PFSK-1 (cell line): ENCODE measurements at regions not wholly inside any gene's neighbourhood (a gene's known extent, or its start where the extent isn't known, plus 50 kb on each side); places are given as distances from the start of the nearest gene placed in this dataset.

Experiments
- FOXP2 ChIP-seq: optimal IDR thresholded peaks from 2 replicates; pipeline ENCODE3; 2011; ENCODE audit warnings: borderline replicate concordance, control low read depth, inconsistent platforms; ENCODE audit not compliant: insufficient read depth; ENCODE audit errors: extremely low read length, extremely low read depth
- POLR2AphosphoS5 ChIP-seq: IDR thresholded peaks from 2 replicates; pipeline ENCODE4 v1.6.1; 2012; ENCODE audit warnings: low read depth, mild to moderate bottlenecking, control low read depth, low read length, moderate library complexity
- REST ChIP-seq, 2 experiments: IDR thresholded peaks; 2 replicates each; pipeline versions ENCODE4 v1.6.1 to v1.8.0; 2011 to 2012; ENCODE audit warnings: low read depth in 2 of 2, low read length in 2 of 2, control low read depth in 1 of 2, inconsistent platforms in 1 of 2, mild to moderate bottlenecking in 1 of 2, moderate library complexity in 1 of 2; ENCODE audit not compliant: insufficient read depth in 1 of 2
- SIN3A ChIP-seq: IDR thresholded peaks from 2 replicates; pipeline ENCODE4 v1.6.1; 2012; ENCODE audit warnings: mild to moderate bottlenecking, low read length, moderate library complexity, borderline replicate concordance; ENCODE audit not compliant: insufficient read depth
- TAF1 ChIP-seq: IDR thresholded peaks from 2 replicates; pipeline ENCODE4 v1.6.1; 2012; ENCODE audit warnings: low read length, control low read depth, borderline replicate concordance; ENCODE audit not compliant: insufficient read depth

GRCh38 chr4:58749206-58749605 is 1639.0 kb upstream of the IGFBP7 start:
- TF ChIP-seq TAF1 (no peak), SIN3A (no peak)

- TF ChIP-seq TAF1 (no peak), SIN3A (no peak), REST (IDR thresholded peaks at IDR 0.05; ENCODE audit: insufficient read depth in 1 of 2, low read depth in 2 of 2, low read length in 2 of 2) (no peak), POLR2AphosphoS5 (no peak), FOXP2 (no peak)
Measured at GRCh38 chr4:58740897-58741296, 1630.7 kb upstream of the IGFBP7 start.

- TF ChIP-seq POLR2AphosphoS5 (no peak), SIN3A (no peak), FOXP2 (no peak), TAF1 (no peak), REST (IDR thresholded peaks at IDR 0.05; ENCODE audit: insufficient read depth in 1 of 2, low read depth in 2 of 2, low read length in 2 of 2) (no peak)
Measured at GRCh38 chr4:58739275-58739674, 1629.1 kb upstream of the IGFBP7 start.

- TF ChIP-seq FOXP2: no peak
- no peak for TF ChIP-seq REST (IDR thresholded peaks at IDR 0.05; ENCODE audit: insufficient read depth in 1 of 2, low read depth in 2 of 2, low read length in 2 of 2)
- TF ChIP-seq TAF1: no peak
- no peak for TF ChIP-seq SIN3A
- no peak for TF ChIP-seq POLR2AphosphoS5
Measured at GRCh38 chr4:58738375-58738774, 1628.2 kb upstream of the IGFBP7 start.

GRCh38 chr4:58734030-58734674 is 1624.0 kb upstream of the IGFBP7 start:
- TF ChIP-seq FOXP2: no peak
- no peak for TF ChIP-seq POLR2AphosphoS5
- TF ChIP-seq TAF1: no peak
- TF ChIP-seq SIN3A: no peak
- no peak for TF ChIP-seq REST (IDR thresholded peaks at IDR 0.05; ENCODE audit: insufficient read depth in 1 of 2, low read depth in 2 of 2, low read length in 2 of 2)
